KMS-11 (cell line): ENCODE measurements at regions not wholly inside any gene's neighbourhood (a gene's known extent, or its start where the extent isn't known, plus 50 kb on each side); places are given as distances from the start of the nearest gene placed in this dataset.

Experiments
- H2AFZ ChIP-seq: fragments of 200-600 bp; sonication (generic); 2 replicates; pipeline ENCODE4 v1.6.1; 2016; ENCODE audit warnings: antibody characterized with exemption, mixed run types, low read depth
- H3K27ac ChIP-seq: fragments of 200-600 bp; sonication (generic); 2 replicates; pipeline ENCODE4 v1.6.1; 2016; ENCODE audit warnings: mild to moderate bottlenecking, mixed run types
- H3K27me3 ChIP-seq: fragments of 200-600 bp; sonication (generic); 2 replicates; pipeline ENCODE4 v1.6.1; 2017; ENCODE audit warnings: mild to moderate bottlenecking, low read depth, mixed run types, moderate library complexity; ENCODE audit not compliant: insufficient read depth
- H3K36me3 ChIP-seq: fragments of 200-600 bp; sonication (generic); 2 replicates; pipeline ENCODE4 v1.6.1; 2017; ENCODE audit warnings: mild to moderate bottlenecking, mixed run types; ENCODE audit not compliant: insufficient read depth
- H3K4me1 ChIP-seq: fragments of 200-600 bp; sonication (generic); 2 replicates; pipeline ENCODE4 v1.6.1; 2016; ENCODE audit warnings: mild to moderate bottlenecking, low read depth, mixed run types; ENCODE audit not compliant: poor library complexity, severe bottlenecking
- H3K4me2 ChIP-seq: fragments of 200-600 bp; sonication (generic); 2 replicates; pipeline ENCODE4 v1.7.0; 2016; ENCODE audit warnings: mild to moderate bottlenecking, mixed run types
- H3K4me3 ChIP-seq: fragments of 200-600 bp; sonication (generic); IDR thresholded peaks from 2 replicates; pipeline ENCODE4 v1.6.1; 2017; ENCODE audit warnings: low read depth, low read length, mixed read lengths; ENCODE audit not compliant: insufficient read depth
- H3K79me2 ChIP-seq: fragments of 200-600 bp; sonication (generic); 2 replicates; pipeline ENCODE4 v1.6.1; 2016; ENCODE audit warnings: low read depth, mixed run types; ENCODE audit not compliant: insufficient read depth
- H3K9ac ChIP-seq: fragments of 200-600 bp; sonication (generic); 2 replicates; pipeline ENCODE4 v1.6.1; 2016; ENCODE audit warnings: mild to moderate bottlenecking, mixed run types
- H4K20me1 ChIP-seq: fragments of 200-600 bp; sonication (generic); 2 replicates; pipeline ENCODE4 v1.6.1; 2016; ENCODE audit warnings: mild to moderate bottlenecking, mixed run types; ENCODE audit not compliant: insufficient read depth
- TF ChIP-seq, protein P1 (sequence below): fragments of 200-600 bp; sonication (generic); conservative IDR thresholded peaks from 2 replicates; pipeline ENCODE4 v1.6.1; 2017; ENCODE audit warnings: low read depth, mild to moderate bottlenecking, antibody characterized with exemption, low read length, moderate library complexity, mixed read lengths

DNA sequence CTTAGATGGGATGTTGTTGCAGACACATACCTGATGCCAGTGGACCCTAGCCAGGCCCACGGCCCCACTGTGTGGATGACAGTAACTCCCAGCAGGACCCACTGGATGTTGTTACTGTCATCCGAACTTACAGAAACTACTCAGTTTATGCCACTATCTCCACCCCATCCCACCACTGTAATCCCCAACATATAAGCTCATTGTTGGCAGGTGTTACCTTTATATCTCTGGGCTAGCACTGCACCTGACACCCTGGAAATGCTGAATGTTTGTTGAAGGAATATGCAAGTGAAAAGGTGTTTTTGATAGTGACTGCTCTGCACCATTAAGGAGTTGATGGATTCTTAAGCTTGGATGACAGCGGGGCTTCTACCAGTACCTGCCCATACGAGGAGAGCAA lies 133.5 kb upstream of the ASB18 start:
- no peaks in the 10 kb centered on the region for H3K79me2 ChIP-seq
- H3K4me2 ChIP-seq, result no peak overlapping the region
- no peaks in the 10 kb centered on the region for H4K20me1 ChIP-seq
- H2AFZ ChIP-seq, result no peak overlapping the region
- H3K27ac ChIP-seq, result no peak overlapping the region
- H3K4me3 ChIP-seq, result no peak overlapping the region
- no peaks in the 10 kb centered on the region for H3K4me1 ChIP-seq
- no peaks in the 10 kb centered on the region for H3K36me3 ChIP-seq
- no peak overlapping the region for H3K9ac ChIP-seq
- TF ChIP-seq, protein P1, sequence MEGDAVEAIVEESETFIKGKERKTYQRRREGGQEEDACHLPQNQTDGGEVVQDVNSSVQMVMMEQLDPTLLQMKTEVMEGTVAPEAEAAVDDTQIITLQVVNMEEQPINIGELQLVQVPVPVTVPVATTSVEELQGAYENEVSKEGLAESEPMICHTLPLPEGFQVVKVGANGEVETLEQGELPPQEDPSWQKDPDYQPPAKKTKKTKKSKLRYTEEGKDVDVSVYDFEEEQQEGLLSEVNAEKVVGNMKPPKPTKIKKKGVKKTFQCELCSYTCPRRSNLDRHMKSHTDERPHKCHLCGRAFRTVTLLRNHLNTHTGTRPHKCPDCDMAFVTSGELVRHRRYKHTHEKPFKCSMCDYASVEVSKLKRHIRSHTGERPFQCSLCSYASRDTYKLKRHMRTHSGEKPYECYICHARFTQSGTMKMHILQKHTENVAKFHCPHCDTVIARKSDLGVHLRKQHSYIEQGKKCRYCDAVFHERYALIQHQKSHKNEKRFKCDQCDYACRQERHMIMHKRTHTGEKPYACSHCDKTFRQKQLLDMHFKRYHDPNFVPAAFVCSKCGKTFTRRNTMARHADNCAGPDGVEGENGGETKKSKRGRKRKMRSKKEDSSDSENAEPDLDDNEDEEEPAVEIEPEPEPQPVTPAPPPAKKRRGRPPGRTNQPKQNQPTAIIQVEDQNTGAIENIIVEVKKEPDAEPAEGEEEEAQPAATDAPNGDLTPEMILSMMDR, result no peak
- H3K27me3 ChIP-seq, result no peaks in the 10 kb centered on the region

DNA sequence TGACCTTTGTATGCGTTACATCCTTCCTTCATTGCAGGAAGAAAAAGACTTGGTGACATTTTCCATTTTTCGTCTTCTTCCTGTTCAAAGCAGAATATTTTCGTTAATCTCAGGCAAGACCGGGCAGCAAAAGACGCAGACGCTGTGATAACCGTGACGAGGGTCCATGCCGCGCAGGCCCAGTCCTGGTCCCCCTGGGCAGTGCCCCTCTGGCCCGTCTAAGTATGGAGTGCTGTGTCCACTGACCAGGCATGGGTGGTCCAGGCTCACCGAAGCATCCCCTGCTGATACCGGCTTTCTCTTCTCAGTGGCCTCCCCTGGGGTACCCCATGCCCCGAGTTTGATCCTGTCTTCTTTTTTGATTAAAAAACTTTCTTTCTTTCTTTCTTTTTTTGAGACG lies 135.2 kb upstream of the ASB18 start:
- no peak overlapping the region for H3K4me2 ChIP-seq
- no peaks in the 10 kb centered on the region for H3K36me3 ChIP-seq
- H3K27me3 ChIP-seq, result no peaks in the 10 kb centered on the region
- H3K4me1 ChIP-seq, result no peaks in the 10 kb centered on the region
- no peak overlapping the region for H3K9ac ChIP-seq
- TF ChIP-seq, protein P1, result no peak
- no peak overlapping the region for H2AFZ ChIP-seq
- H3K4me3 ChIP-seq, result no peak overlapping the region
- H4K20me1 ChIP-seq, result no peaks in the 10 kb centered on the region
- H3K79me2 ChIP-seq, result no peaks in the 10 kb centered on the region
- no peak overlapping the region for H3K27ac ChIP-seq

DNA sequence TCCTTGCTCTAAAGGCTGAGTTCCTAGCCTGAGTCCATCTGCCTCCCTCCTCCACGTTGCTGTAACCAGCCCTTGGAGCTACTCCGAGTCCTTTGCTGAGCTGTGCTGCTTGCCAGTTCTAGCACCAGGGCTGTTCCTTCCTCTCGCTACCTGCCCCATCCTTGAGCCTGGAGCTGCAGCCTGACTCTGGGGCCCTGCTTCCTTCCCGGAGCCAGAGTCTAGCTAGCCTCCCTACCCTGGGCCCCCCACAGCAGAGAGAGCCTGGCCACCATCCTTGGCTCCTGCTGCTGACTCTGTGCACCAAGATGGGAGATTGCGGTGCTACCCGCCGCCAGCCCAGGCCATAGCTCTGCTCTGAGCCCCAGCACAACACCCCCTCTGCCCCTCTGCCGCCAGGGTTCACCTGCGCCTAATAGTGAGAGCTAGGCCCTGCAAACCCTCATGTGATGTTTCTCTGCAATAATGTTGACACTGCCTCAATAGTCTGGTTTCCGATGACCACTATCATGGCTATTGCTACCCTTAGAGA lies 135.9 kb upstream of the ASB18 start:
- Histone ChIP-seq H3K9ac (no peak overlapping the region), H3K79me2 (no peaks in the 10 kb centered on the region), H2AFZ (no peak overlapping the region), H4K20me1 (no peaks in the 10 kb centered on the region), H3K4me3 (no peak overlapping the region), H3K27ac (no peak overlapping the region), H3K4me1 (no peaks in the 10 kb centered on the region), H3K4me2 (no peak overlapping the region), H3K36me3 (no peaks in the 10 kb centered on the region), H3K27me3 (no peaks in the 10 kb centered on the region)
- TF ChIP-seq, protein P1, result no peak

DNA sequence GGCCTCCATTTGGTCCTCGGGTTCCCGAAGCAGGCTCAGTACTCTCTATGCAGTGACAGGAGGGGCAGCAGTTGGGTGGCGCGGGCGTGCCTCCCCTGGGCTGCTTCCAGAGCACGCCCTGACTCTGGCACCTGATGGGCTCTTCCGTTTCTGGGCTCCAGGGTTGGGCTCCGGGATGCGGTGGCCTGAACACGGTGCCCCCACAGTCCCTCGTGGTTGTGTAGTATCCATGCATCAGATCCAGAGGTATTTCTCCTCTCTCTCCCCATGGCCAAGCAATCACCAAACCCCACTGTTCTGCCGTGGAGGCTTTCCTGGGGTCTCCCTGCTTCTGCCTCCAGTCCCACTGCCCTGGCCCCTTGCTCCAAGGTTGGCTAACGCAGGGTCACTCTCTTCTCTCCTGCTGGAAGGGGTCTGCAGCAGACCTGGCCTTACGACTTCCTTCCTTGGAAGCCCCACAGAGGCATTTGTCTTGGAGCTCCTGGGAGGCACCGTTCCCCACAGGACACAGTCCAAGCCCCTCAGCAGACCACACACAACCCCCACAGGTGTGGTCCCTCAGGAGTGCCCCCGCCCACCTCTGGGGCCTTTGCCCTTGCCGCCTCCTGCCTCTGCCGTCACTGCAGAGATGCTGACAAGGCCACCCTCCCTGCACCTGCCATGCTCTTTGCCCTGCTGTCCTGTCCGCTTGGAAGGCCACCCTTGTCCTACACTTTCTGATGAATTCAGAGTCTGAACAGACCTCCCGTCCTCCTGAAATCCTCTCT lies 136.6 kb upstream of the ASB18 start:
- Histone ChIP-seq H3K4me2 (no peak overlapping the region), H3K27ac (no peak overlapping the region), H2AFZ (no peak overlapping the region), H3K36me3 (no peaks in the 10 kb centered on the region), H3K27me3 (no peaks in the 10 kb centered on the region), H3K9ac (no peak overlapping the region), H3K4me3 (no peak overlapping the region), H3K79me2 (no peaks in the 10 kb centered on the region), H4K20me1 (no peaks in the 10 kb centered on the region), H3K4me1 (no peaks in the 10 kb centered on the region)
- TF ChIP-seq, protein P1, result no peak
